ENCODE measurements at regions not wholly inside any gene's neighbourhood (a gene's known extent, or its start where the extent isn't known, plus 50 kb on each side); places are given as distances from the start of the nearest gene placed in this dataset.

- TF ChIP-seq POLR2A (IDR thresholded peaks at IDR 0.05) = no peak
- TF ChIP-seq POLR2AphosphoS5 (IDR thresholded peaks at IDR 0.05) = no peak
Measured at GRCh38 chr13:69389899-69390298, 717.7 kb upstream of the ATXN8OS start.

All from transverse colon (tissue), 3 donors.